Activated CD8-positive, alpha-beta memory T cell treated with anti-CD3 and anti-CD28 coated beads, Interleukin-2, amount 50 U/mL, for 1 hour (primary cell): ENCODE measurements at regions not wholly inside any gene's neighbourhood (a gene's known extent, or its start where the extent isn't known, plus 50 kb on each side); places are given as distances from the start of the nearest gene placed in this dataset.
"Not testable (repeated sequence)": the region's sequence is repeated elsewhere in the genome, so short reads cannot be mapped to it uniquely, and the experiment has no call there.

ENCODE experiments used
- DNase-seq: peaks from one replicate; pipeline ENCODE4 v3.0.0-alpha.2; 2020; ENCODE audit errors: extremely low read depth

DNA sequence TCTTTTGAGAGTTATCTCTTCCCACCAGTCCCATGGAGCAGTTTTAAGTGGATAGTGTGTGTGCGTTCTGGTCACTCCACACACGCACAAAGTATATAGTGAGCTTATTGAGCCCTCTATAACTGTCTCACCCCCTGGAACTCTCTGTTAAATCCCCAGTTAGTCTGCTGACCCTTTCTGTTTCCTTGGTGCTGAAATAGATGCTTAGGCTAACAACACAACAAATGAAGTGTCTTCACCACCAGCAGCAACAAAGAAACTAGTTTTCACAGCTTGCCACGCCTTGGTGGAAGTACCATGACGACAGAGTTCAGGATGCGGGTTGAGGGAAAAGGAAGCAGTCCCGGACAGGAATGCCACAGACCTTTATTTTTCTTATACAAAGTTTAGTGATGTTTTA lies 203.5 kb upstream of the TMEFF2 start:
- DNase-seq, result no peak

DNA sequence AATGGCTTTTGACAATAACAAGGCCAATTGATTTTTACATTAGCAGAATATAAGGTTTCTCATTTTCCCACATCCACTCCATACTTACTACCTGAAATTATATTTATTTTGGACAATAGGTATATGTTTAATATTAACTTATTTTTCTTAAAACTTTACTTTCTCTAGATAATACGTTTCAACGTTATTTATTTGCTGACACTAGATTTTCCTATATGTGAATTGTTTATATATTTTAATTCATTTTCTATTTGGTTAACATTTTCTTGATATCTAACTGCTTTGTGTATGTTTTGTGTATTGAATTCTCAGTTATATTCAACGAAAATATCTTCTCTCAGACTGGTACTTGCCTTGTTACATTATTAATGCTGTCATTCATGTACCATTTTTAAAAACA lies 199.9 kb upstream of the TMEFF2 start:
- no peak for DNase-seq

DNA sequence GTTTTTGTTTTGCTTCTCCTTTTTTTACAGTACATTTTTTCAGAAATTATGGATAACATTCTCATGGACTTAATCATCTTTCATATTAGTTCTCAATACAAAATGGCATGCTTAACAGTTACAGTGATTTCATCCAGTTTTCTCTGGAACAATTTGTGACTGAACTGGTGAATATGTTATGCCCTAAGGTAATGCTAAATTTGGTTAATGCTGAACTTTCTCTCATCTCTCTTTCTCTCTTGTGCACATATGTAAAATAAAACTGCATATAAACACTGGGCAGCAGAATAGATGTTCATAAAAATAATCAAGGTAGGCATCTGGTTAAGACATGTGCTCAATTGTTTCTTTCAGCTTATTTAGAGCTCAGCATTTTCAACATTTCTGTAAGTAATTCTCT lies 196.3 kb upstream of the TMEFF2 start:
- DNase-seq, result no peak

DNA sequence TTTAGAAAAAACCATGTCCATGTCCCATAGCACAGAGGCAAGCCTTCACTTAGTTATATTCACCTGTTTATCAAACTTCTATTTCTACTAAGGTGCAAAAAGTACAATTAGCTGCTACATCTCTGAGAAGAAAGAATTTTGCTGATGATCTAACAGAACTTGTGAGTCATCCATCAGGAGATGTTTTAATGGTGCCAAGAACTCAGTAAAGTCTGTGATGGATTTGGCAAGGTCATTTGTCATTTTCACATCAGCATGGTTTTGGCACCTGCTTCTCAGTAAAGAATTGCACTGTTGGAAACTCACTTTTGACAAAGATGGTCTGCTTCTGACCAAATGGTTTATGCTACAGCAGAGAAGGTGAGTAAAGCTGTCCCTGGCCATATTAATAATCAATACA lies 195.7 kb upstream of the TMEFF2 start:
- no peak for DNase-seq

DNA sequence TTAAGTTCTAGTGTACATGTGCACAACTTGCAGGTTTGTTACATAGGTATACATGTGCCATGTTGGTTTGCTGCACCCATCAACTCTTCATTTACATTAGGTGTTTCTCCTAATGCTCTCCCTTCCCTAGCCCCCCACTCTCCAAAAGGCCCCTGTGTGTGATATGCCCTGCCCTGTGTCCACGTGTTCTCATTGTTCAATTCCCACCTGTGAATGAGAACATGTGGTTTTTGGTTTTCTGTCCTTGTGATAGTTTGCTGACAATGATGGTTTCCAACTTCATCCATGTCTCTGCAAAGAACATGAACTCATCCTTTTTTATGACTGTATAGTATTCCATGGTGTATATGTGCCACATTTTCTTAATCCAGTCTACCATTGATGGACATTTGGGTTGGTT lies 189.5 kb upstream of the TMEFF2 start:
- DNase-seq, result not testable (repeated sequence)

DNA sequence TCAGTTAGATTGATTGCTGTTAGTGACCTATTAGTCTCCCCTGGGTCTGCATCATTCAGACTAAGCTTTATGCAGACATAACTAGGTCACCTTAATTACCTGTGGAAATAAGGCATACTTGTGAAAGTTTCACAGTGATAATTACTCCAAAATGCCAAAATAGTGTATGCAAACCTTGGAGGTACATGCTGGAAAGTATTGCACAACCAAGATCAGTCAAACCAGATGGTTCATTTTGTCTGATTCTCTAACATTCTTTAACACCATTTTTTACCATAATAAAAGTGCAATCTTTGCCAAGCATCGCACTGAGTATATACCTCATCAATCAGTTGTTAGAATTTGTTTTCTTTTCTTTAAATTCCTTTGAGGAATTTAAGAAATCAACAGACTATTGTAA lies 186.3 kb upstream of the TMEFF2 start:
- DNase-seq, result no peak

DNA sequence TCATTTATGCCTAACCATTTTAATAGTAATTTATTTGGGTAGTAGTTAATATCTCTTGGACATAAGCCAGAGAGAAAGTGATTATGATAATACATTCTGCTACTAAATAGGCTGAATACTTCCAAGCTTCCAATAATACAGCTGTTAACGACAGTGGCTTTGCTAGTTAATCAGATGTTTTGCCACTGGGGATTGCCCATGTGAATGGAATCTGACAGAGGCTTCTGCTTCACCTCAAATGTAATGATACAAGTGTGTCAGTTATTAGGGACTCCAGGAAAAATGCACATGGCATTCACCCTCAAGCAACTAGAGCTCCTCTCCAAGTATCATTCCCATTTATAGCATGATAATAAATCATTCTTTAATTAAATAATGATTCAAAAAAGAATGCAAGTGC lies 185.0 kb upstream of the TMEFF2 start:
- DNase-seq, result no peak

DNA sequence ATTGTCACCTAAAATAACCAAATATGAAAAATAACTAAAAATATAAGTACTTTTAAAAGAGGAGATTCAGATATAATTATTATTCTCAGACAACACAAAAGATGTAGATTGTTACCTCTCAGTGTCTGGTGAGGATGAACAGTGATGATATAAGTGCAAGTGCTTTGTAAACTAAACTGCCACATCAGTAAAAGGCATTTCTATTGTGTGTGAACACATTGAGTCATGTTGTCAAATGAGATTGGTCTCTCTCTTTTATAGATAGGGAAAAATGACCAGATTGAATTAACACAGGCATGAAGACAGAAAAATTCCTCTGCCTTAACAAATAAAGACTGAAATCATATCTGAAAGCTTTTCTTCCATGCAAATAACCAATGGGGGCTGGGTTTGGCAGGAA lies 182.4 kb upstream of the TMEFF2 start:
- DNase-seq, result no peak

DNA sequence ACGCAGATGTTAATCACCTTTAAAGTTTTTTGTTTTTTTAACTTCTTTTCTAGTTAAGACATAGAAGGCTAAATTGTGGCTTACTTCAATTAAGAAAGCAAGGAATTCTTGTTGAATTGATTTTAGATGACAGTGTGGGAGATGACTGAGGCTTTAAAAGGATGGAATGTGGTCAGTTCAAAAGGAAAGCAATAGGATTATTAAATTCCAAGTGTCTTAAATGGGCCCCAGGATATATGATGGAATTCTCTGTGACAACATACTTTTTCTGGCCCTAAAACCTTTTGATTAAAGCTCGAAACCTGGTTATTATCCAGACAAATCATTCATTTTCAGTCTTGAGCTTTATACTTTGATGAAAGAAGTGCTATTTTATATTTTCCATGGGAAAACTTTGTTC lies 179.0 kb upstream of the TMEFF2 start:
- DNase-seq, result no peak

DNA sequence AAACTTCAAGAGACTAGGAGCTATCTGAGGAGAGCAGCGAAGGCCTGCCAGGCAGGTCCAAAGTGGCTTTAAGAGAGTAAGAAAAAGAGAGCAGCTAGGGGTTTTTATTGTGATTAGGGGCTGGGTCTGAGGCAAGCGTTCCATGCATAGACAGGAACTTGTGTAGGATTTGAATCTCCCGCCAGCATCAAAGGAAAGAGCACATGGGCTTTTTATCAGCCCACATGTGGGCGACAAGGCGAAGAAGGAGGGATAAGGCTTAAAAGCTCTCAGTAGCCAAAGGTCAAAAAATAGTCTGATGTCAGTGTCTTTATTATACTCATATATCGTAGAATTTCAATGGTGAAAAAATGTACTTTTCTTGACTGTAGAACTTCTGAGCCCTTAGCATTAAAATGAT lies 178.5 kb upstream of the TMEFF2 start:
- no peak for DNase-seq

DNA sequence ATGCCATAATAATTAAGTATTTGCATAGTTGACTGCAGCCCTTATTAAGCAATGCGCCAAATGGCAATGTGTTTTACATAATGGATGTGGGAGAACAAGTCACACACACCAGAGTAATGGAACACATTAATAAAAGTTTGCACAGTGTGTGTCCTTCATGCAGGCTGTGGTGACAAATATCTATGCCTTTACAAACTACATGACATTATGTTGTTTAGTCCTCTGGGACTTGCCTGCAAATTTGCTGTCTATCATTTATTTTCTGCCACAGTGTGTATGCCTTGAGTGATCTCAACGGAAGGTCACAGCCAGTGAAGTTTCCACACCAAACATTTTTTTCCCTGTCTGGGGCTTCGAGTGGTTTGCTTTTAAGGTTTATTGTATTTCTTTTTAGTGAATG lies 175.2 kb upstream of the TMEFF2 start:
- no peak for DNase-seq

DNA sequence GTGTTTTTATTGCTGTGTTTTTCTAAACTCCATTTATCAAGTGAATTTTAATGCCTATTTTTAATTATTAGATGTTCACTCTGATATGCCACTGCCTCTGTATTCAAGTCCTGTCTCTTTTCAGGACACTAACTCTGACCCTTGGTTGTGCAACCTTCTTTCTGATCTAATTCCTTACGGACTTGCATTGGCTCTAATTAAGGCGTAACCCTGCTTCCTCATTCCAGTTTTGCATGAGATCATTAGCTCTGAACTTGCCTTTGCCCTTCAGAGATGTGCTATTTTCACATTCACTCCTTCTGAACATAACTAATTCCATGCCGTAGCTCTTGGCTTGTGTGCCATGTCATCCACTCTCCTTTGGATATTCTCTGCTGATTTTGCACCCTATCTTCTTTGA lies 162.5 kb upstream of the TMEFF2 start:
- DNase-seq, result no peak

DNA sequence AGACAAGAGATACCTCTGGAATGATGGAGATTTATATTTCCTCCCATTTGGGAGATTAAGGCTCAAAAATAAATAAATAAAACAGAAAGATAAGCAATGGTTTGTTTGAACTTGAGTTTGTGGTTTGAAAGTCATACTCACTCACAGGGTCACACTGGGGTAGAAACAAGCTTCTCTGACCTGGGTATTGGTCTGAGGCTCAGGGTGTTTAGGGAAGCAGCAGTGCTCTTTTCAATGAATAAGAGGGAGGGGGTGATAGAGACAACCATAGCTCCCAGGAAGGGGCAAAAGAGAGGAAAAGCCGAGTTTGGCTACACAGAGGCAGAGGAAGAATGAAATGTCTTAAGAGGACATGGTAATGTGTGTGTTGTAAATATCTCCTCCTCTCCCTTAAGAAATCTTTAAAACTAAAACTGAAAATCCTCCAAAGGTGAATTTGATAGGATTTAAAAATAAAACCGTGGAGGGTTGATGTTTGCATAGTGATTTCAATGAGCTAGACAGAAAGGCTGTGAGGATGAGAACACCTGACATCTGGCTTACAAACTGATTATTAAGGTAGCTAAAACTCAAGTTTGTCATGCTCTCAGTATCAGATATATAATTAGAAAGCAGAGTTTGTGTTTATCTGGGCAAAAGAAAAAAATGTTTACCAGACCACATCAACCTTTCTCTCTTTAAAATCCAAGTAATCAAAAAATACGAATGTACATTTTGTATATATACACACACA lies 159.9 kb upstream of the TMEFF2 start:
- DNase-seq, result no peak

DNA sequence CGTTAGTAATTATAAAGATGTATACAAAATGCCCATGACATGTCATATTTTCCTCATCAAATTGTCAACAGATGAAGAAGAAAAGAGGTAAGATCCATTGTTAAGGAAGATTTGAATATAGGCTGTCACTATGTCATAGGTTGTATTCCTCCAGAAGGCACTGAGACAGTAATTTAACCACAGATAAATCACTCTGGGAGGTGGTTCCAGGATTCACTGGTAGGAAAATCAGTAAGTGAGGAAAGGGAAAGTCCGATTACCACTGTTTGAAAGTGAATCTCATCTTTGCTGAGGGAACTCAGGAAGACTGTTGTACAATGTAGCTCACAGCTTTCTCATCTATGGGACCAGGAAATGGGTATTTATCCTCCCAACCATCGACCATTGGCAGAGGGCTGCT lies 152.8 kb upstream of the TMEFF2 start:
- no peak for DNase-seq

DNA sequence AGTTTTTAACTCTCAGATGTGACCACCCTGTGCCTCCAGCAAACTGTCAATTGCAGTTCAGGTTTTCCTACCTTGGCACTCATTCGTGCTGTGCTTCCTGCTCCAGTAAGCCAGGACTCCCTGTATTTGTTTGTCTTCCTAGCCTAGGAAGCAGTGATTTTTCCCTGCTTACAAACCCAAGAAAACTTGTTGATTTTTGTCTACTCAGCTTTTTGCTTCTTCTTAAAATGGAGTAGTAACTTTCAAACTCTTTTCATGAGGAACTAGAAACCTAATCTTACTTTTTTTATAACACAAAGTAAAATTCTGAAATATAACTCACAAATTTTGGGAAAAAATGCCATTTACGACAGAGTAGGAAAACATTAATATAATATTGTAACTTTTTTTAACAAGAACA lies 150.6 kb upstream of the TMEFF2 start:
- no peak for DNase-seq

DNA sequence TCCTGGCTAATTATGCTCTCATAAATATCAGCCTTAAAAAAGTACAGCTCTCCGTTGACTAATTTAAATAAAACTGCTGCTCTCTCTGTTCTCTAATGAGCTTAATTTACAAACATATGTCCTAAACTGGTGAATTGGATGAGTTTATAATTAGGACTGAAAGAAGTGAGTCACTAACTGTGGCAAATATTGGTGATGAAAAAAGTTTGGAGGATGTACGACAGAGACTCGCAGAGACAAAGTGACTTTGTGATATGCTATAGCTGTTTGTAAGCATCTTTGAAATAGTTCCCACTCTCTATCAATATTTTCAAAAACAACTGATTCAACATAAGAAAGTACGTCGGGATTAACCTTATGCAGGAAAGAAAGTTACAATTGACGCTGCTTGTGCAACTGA lies 138.9 kb upstream of the TMEFF2 start:
- no peak for DNase-seq

DNA sequence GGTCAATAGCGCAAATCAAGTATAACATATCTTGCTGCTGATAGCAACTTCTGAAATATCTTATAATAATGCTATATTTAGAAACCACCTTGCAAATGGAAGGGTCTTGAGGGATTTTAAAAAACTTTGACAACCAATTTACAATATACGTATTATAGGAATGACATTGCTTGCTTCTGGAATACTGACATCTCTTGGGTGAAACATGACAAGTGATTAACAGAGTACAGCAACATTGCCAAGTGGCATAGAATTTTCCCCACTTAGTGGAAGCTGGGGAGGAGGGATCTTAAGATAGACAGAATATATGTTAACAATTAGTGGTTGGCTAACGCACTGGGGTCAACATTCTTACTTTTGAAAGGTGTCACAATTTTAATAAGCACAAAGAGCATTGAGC lies 133.6 kb upstream of the TMEFF2 start:
- DNase-seq, result no peak

DNA sequence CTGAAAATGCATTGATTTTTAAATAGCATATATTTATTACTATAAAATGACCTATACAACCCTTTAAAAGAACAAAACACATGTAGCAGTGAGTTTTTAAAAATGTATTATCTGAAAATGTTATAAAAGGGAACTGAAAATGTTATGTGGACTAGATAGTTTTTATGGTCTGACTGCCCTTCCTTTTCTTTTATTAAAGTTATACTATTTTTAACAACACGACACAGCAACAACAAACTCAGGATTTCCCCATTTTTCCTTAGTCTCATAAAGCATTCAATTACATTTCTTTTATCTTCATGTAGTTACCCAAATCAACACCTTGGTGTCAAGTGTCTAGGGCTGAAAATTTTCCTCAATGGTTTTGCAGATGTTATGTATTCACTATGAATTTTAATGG lies 132.8 kb upstream of the TMEFF2 start:
- DNase-seq, result no peak

DNA sequence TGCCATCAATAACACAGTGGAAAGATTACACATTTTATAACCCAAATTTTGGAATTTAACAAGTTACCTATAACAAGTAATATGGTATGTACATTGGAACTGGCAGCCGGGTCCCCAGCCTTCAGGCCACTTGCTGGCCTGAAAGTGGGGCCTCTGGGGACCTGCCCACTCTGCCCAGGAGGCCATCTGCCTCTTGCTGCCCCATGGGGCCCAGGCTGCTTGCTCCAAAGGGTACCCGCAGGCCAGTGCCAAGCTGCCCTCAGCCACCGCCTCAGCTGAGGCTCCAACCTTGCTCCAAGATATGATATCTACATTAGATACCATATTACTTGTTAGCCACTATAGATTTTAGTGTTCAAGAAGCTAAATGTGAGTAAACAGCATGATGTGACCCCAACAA lies 120.8 kb upstream of the TMEFF2 start:
- DNase-seq, result no peak

DNA sequence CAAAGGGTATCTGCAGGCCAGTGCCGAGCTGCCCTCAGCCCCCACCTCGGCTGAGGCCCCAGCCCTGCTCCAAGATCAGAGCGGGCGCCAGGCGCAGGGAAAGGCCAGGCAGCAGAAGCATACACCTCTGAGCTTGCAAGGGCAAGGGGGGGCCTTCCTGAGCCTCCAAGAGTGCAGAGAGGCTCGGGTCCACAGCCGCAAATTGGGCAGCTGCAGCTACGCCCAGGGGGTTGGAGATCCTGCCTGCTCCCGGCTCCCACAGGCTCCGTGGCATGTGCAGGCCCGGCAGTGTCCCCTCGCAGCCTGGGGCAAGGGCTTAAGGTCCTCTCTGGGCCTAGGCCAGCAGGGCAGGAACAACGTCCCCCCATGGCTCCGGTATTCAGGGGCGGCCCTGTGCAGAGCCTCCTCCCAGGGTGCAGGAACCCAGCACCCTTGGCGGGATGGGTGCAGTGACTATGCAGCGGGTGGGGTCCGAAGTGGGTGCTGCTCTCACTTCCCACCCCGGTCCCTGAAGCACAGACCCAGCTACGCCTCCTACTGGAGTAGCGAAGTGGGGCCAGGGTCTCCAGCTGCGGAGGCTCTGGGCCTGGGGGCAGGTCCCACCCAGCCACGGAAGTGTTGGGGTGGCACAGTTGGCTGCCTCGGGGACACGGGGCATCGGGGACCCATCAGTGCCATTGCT lies 120.2 kb upstream of the TMEFF2 start:
- no peak for DNase-seq

DNA sequence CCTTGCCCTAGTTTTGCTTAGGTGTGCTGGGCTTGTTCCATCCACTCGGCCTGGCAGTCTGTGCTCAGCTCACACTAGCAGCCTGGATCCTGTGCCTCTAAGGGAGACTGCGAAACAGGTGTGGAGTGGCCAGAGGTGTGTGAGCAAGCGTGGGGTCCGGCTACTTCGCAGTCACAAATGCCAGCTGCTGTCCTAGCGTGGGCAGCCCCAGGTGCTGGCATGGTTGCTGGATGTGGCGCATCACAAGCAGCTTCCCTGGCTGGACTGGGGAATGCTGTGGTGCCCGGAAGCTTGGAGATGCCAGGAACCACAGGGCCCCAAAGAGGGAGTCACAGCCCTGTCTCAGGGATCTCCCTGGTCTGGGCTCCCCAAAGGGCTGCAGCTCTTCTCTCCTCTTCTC lies 119.0 kb upstream of the TMEFF2 start:
- DNase-seq, result no peak

DNA sequence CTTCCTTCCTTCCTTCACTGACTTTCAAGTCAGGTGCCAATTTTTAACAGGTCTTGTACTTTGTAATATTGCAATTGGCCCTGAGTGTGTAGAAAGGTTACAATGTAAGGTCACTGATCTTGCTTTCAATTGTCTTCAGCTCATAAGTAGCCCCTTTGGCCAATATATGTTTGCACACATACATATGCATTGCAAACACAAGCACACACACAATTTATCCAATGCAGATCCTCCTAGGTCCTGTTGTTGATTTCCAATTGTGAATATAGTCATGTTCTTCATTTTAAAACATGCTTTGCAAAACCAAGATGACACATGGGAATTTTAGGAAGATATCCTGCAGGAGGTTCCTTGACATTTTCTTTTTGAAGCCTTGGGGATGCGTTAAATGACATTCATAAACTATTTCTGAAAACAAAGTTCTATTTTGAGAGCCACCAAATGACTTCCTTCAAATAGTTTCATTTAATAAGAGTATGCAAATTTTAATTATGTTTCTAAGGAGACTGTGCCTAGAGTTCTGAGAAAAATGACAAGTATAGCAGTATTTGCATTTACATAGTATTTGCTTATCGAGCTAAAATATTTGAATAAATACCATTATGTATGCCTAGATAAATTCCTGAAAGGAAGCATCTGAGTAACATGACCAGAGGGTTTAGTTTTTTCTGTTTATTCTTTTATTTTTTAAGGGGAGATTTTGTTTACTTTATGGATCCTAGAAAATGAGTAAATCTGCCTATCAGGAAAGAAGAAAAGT lies 117.1 kb upstream of the TMEFF2 start:
- no peak for DNase-seq

DNA sequence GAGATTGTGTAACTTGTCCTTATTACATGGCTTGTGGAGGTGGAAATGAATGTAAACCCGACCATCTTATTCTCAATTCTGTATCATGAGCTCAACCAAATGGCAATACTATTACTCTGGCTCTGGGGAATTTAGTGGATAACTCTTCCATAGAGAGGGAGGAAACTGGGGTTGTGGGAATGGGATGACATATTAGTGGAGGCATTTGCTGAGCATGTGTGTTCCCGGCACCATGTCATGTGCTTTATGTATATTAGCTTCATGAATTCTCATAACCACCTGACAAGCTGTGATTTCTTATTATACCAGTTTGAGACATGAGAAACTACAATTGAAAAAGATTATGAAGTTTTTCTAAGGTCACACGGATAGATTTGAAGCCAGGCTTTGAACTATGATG lies 112.8 kb upstream of the TMEFF2 start:
- no peak for DNase-seq
